Vagina (tissue), 2 donors: ENCODE measurements at regions not wholly inside any gene's neighbourhood (a gene's known extent, or its start where the extent isn't known, plus 50 kb on each side); places are given as distances from the start of the nearest gene placed in this dataset.

Source experiments
- DNase-seq, 2 donors: peaks; one replicate each; pipeline ENCODE4 v3.0.0-alpha.2; 2017; ENCODE audit errors: extremely low spot score in 2 of 2
- H3K27ac ChIP-seq: fragments of 200-600 bp; sonication (generic); one replicate; pipeline ENCODE4 v1.5.1; 2019
- H3K27me3 ChIP-seq: fragments of 200-600 bp; sonication (generic); one replicate; pipeline ENCODE4 v1.5.1; 2019
- H3K36me3 ChIP-seq, 2 donors: fragments of 200-600 bp; sonication (generic); one replicate each; pipeline ENCODE4 v1.5.1; 2017 to 2019
- H3K4me1 ChIP-seq: fragments of 200-600 bp; sonication (generic); one replicate; pipeline ENCODE4 v1.5.1; 2019
- H3K4me3 ChIP-seq, 2 donors: fragments of 200-600 bp; sonication (generic); 1 replicate in 1 of 2; 2 replicates in 1 of 2; pipeline ENCODE4 v1.5.1; 2016 to 2019
- H3K9me3 ChIP-seq: fragments of 200-600 bp; sonication (generic); one replicate; pipeline ENCODE4 v1.5.1; 2019
- CTCF ChIP-seq, 3 experiments: fragments of 450-650 bp in 2 of 3; fragments of 200-600 bp in 1 of 3; sonication (generic) in 1 of 3; IDR thresholded peaks; one replicate each; pipeline ENCODE4 v1.5.1; 2017 to 2019; ENCODE audit warnings: antibody characterized with exemption in 3 of 3, mild to moderate bottlenecking in 2 of 3, moderate library complexity in 2 of 3
- POLR2A ChIP-seq, 2 donors: fragments of 450-650 bp; IDR thresholded peaks; one replicate each; pipeline ENCODE4 v1.6.1; 2017; ENCODE audit warnings: antibody characterized with exemption in 2 of 2, mild to moderate bottlenecking in 2 of 2, moderate library complexity in 2 of 2
- POLR2AphosphoS5 ChIP-seq, 2 donors: sonication (generic); formaldehyde crosslinking; IDR thresholded peaks; one replicate each; pipeline ENCODE4 v1.9.0; 2017; ENCODE audit warnings: antibody characterized with exemption in 2 of 2, mild to moderate bottlenecking in 2 of 2, low read depth in 1 of 2; ENCODE audit not compliant: insufficient read depth in 1 of 2
- intact Hi-C: fragments of 100-400 bp; cut with DNase I; formaldehyde crosslinking; loops from one replicate; pipeline ENCODE4 v1.15.1; 2023

GRCh38 chr14:98278800-98279199 lies 993.2 kb downstream of the BCL11B start:
- Histone ChIP-seq H3K27me3 (no peaks in the 10 kb centered on the region), H3K4me1 (no peaks in the 10 kb centered on the region), H3K9me3 (no peaks in the 10 kb centered on the region), H3K27ac (no peak overlapping the region), H3K36me3 (no peaks in the 10 kb centered on the region), H3K4me3 (no peak overlapping the region)
- intact Hi-C loops: no loop called here
- TF ChIP-seq POLR2A (IDR thresholded peaks at IDR 0.05): no peak
- DNase-seq: peak; percentile 29 to 81

- intact Hi-C loops: no loop called here
- Histone ChIP-seq H3K4me3 (no peak overlapping the region), H3K9me3 (no peaks in the 10 kb centered on the region), H3K4me1 (no peaks in the 10 kb centered on the region), H3K27ac (no peak overlapping the region), H3K36me3 (no peaks in the 10 kb centered on the region), H3K27me3 (no peaks in the 10 kb centered on the region)
- DNase-seq: peak in 1 of 2 donors; percentile 22
- no peak for TF ChIP-seq POLR2AphosphoS5 (IDR thresholded peaks at IDR 0.05; ENCODE audit: insufficient read depth in 1 of 2, low read depth in 1 of 2)
- no peak for TF ChIP-seq CTCF (IDR thresholded peaks at IDR 0.05)
- TF ChIP-seq POLR2A (IDR thresholded peaks at IDR 0.05): no peak
Observed at GRCh38 chr14:98280436-98280835, 991.6 kb downstream of the BCL11B start.

- H3K36me3 ChIP-seq: no peaks in the 10 kb centered on the region
- no peak overlapping the region for H3K27ac ChIP-seq
- no peaks in the 10 kb centered on the region for H3K27me3 ChIP-seq
- H3K4me3 ChIP-seq: no peak overlapping the region
- no peaks in the 10 kb centered on the region for H3K9me3 ChIP-seq
- no peaks in the 10 kb centered on the region for H3K4me1 ChIP-seq
- TF ChIP-seq CTCF (IDR thresholded peaks at IDR 0.05): no peak
- no peak for TF ChIP-seq POLR2AphosphoS5 (IDR thresholded peaks at IDR 0.05; ENCODE audit: insufficient read depth in 1 of 2, low read depth in 1 of 2)
- DNase-seq: no peak
- intact Hi-C loops: no loop called here
Observed at GRCh38 chr14:98288825-98289224, 983.2 kb downstream of the BCL11B start.

GRCh38 chr14:98290596-98290995 lies 981.4 kb downstream of the BCL11B start:
- no peak for DNase-seq
- H3K9me3 ChIP-seq: no peaks in the 10 kb centered on the region
- intact Hi-C loops: no loop called here
- H3K4me1 ChIP-seq: no peaks in the 10 kb centered on the region
- H3K27me3 ChIP-seq: no peaks in the 10 kb centered on the region
- TF ChIP-seq POLR2A (IDR thresholded peaks at IDR 0.05) (no peak), POLR2AphosphoS5 (IDR thresholded peaks at IDR 0.05; ENCODE audit: insufficient read depth in 1 of 2, low read depth in 1 of 2) (no peak), CTCF (IDR thresholded peaks at IDR 0.05) (no peak)
- H3K4me3 ChIP-seq: no peak overlapping the region
- H3K27ac ChIP-seq: no peak overlapping the region
- H3K36me3 ChIP-seq: no peaks in the 10 kb centered on the region

- no peak for DNase-seq
- H3K4me3 ChIP-seq: no peak overlapping the region
- TF ChIP-seq POLR2AphosphoS5 (IDR thresholded peaks at IDR 0.05; ENCODE audit: insufficient read depth in 1 of 2, low read depth in 1 of 2) (no peak), CTCF (IDR thresholded peaks at IDR 0.05) (no peak), POLR2A (IDR thresholded peaks at IDR 0.05) (no peak)
- H3K27me3 ChIP-seq: no peaks in the 10 kb centered on the region
- H3K36me3 ChIP-seq: no peaks in the 10 kb centered on the region
- no peaks in the 10 kb centered on the region for H3K9me3 ChIP-seq
- no peaks in the 10 kb centered on the region for H3K4me1 ChIP-seq
- intact Hi-C loops: no loop called here
- H3K27ac ChIP-seq: no peak overlapping the region
Observed at GRCh38 chr14:98292191-98292590, 979.8 kb downstream of the BCL11B start.

- no peak for DNase-seq
- Histone ChIP-seq H3K4me3 (no peak overlapping the region), H3K36me3 (no peaks in the 10 kb centered on the region), H3K27me3 (no peaks in the 10 kb centered on the region), H3K4me1 (no peaks in the 10 kb centered on the region), H3K27ac (no peak overlapping the region), H3K9me3 (no peaks in the 10 kb centered on the region)
- intact Hi-C loops: no loop called here
- TF ChIP-seq POLR2AphosphoS5 (IDR thresholded peaks at IDR 0.05; ENCODE audit: insufficient read depth in 1 of 2, low read depth in 1 of 2) (peak in 1 of 2 donors; percentile 14), POLR2A (IDR thresholded peaks at IDR 0.05) (no peak), CTCF (IDR thresholded peaks at IDR 0.05) (no peak)
Observed at GRCh38 chr14:98293576-98293975, 978.4 kb downstream of the BCL11B start.
